Kidney epithelial cell (primary cell): ENCODE measurements at regions not wholly inside any gene's neighbourhood (a gene's known extent, or its start where the extent isn't known, plus 50 kb on each side); places are given as distances from the start of the nearest gene placed in this dataset.

ENCODE experiments used
- DNase-seq: peaks from one replicate; pipeline ENCODE4 v3.0.0-alpha.2; 2010; ENCODE audit warnings: low read depth
- H3K27me3 ChIP-seq: 2 replicates; pipeline ENCODE4 v1.6.0; 2011; ENCODE audit warnings: low read length; ENCODE audit not compliant: control insufficient read depth, insufficient read depth
- H3K36me3 ChIP-seq: 2 replicates; pipeline ENCODE4 v1.5.1; 2011; ENCODE audit warnings: low read length; ENCODE audit not compliant: control insufficient read depth, insufficient read depth
- H3K4me3 ChIP-seq: 2 replicates; pipeline ENCODE4 v1.5.1; 2011; ENCODE audit warnings: low read depth, mild to moderate bottlenecking, control low read depth, low read length
- TF ChIP-seq, protein P1 (sequence below): IDR thresholded peaks from 2 replicates; pipeline ENCODE4 v1.5.1; 2011; ENCODE audit warnings: mild to moderate bottlenecking, moderate library complexity, low read length, control low read depth, inconsistent platforms; ENCODE audit not compliant: insufficient read depth, poor library complexity, severe bottlenecking

DNA sequence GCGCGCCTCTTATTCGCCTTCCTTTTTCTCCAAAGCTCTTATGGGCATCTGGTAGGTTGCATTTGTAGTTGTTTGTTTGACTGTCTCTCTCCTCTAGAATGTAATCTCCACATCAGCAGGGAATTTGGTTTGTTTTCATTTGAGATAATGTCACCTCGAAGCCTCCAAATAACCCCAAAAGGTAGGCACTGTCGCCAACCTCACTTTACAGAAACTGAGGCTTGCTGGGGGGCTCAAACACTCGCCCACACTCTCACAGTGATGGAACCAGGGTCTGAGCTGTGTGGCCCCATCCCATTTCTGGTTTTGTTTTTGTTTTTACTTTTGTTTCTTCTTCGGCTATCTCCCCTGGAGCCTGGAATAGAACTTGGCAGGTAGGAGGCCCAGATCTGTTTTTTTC lies 172.2 kb upstream of the MYCN start:
- DNase-seq = no peak
- TF ChIP-seq, protein P1, sequence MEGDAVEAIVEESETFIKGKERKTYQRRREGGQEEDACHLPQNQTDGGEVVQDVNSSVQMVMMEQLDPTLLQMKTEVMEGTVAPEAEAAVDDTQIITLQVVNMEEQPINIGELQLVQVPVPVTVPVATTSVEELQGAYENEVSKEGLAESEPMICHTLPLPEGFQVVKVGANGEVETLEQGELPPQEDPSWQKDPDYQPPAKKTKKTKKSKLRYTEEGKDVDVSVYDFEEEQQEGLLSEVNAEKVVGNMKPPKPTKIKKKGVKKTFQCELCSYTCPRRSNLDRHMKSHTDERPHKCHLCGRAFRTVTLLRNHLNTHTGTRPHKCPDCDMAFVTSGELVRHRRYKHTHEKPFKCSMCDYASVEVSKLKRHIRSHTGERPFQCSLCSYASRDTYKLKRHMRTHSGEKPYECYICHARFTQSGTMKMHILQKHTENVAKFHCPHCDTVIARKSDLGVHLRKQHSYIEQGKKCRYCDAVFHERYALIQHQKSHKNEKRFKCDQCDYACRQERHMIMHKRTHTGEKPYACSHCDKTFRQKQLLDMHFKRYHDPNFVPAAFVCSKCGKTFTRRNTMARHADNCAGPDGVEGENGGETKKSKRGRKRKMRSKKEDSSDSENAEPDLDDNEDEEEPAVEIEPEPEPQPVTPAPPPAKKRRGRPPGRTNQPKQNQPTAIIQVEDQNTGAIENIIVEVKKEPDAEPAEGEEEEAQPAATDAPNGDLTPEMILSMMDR = no peak
- Histone ChIP-seq H3K27me3 (no peaks in the 10 kb centered on the region), H3K36me3 (no peaks in the 10 kb centered on the region), H3K4me3 (no peak overlapping the region)

DNA sequence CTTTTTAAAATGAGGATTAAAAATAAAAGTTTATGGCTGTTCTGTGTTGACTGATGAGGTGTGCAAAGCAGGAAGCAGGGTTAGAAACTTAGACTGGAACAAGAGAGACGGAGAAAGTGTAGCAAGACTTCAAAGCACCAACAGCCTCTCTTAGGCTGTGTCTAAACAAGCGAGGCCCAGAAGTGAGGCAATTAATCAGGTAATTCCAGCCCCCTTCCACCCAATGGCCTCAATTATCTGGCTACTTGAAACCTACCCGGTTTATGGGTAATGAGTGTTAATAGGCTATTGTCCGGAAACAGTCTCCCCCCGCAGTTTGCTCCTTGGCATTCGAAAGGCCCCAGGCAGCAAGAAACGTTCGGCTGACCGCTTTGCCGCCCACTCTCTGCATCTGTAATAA lies 171.7 kb upstream of the MYCN start:
- TF ChIP-seq, protein P1 = no peak
- Histone ChIP-seq H3K4me3 (no peak overlapping the region), H3K27me3 (no peaks in the 10 kb centered on the region), H3K36me3 (no peaks in the 10 kb centered on the region)
- DNase-seq = no peak

DNA sequence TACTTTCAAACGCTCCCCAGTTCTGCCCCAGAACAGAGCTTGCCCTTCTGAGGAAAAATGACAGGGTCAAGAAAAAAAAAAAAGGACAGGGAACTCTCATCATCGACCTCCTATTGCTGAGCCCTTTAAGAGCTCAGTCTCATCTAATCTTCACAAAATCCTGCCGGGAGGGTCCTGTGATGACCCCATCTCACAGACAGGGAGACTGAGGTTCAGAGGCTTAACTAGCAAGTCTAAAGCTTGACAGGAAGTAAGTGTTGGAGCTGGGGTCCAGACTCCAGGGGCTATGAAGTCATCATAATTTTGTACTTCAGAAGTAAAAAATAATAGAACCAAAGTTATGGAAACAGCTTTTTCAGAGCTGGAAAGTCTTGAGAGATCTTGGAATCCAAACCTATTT lies 171.1 kb upstream of the MYCN start:
- Histone ChIP-seq H3K36me3 (no peaks in the 10 kb centered on the region), H3K27me3 (no peaks in the 10 kb centered on the region), H3K4me3 (no peak overlapping the region)
- no peak for DNase-seq
- TF ChIP-seq, protein P1 = no peak

DNA sequence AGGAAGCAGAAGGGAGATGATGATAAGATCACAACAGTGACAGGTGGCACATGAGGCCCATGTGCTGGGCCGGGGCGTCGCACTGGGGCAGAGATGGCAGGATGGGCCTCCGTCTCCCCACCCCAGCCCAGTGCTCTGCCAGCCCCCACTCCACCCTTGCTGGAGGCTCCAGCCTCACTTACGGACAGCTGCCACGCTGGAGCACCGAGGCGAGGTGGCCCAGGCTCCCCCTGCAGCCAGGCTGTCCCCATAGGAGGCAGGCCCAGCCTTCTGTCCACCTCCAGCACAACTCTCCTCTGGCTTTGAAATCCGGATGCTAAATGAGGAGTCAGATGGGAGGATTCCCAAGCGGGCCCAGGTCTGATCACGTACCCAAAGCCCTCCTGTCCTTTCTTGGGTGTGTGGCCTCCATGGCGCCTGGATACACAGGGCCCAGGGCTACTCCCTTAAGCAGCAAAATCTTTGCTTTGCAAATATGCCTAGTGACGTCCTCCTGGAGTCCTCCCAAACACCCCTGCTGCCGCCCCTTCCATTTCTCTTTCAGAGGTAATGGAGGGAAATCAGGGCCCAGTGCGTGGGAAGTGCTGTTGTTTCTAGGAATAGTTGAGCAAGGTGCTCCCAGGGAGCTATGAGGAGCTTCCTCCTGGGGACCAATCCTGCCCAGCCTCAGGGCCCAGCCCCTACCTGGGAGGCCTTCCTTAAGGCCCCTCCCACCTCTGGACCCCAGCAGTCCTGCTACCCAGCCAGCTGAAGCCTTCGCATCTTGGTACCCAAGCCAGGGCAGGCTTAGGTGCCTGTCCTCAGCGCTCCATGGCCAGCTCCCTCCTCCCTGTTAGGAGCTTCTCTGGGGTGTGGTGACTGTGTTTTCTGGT lies 170.4 kb upstream of the MYCN start:
- TF ChIP-seq, protein P1 = no peak
- Histone ChIP-seq H3K4me3 (no peak overlapping the region), H3K27me3 (no peaks in the 10 kb centered on the region), H3K36me3 (no peaks in the 10 kb centered on the region)
- no peak for DNase-seq

DNA sequence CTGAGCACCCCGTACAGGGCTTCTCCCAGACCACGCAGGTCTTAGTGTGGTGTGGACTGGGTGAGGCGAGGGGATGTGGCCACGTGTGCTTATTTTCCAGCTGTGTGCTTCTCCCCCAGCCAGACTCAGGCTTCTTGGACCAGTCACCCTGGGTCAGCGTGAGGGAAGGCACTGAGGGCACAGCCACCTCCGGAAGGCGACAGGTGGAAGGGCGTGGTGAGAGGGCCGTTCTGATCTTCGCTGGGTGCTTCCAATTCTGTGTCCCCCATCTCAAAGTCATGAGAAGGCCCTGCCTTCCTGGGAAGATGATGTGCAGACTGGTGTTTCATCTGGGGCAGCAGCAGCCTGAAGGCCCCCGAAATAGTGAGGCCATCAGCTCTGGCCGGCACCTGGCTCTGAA lies 169.7 kb upstream of the MYCN start:
- no peak overlapping the region for H3K4me3 ChIP-seq
- no peaks in the 10 kb centered on the region for H3K36me3 ChIP-seq
- no peak for DNase-seq
- TF ChIP-seq, protein P1 = no peak
- H3K27me3 ChIP-seq = no peaks in the 10 kb centered on the region

DNA sequence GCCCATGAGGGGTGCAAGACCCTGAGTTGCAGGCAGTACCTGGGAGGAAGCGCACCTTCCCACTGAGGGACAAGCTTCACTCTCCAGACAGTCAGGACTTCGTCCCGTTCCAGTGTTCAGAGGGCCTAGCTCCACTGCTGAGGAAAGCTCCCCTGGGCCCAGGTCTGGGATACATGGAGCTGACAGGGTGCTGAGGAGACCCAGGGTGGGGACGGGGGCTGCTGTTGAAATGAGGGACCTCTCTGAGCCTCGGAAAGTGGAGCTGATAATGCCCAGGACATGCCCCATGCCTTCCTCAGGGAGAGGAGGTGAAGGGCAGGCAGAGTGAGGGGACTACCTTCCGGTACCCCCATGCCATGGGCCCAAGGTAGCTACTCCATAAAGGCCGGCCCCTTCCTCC lies 169.2 kb upstream of the MYCN start:
- no peaks in the 10 kb centered on the region for H3K27me3 ChIP-seq
- no peak overlapping the region for H3K4me3 ChIP-seq
- DNase-seq = no peak
- no peaks in the 10 kb centered on the region for H3K36me3 ChIP-seq
- TF ChIP-seq, protein P1 = no peak
